Right renal pelvis (tissue), 4 donors: ENCODE measurements at regions not wholly inside any gene's neighbourhood (a gene's known extent, or its start where the extent isn't known, plus 50 kb on each side); places are given as distances from the start of the nearest gene placed in this dataset.

Experiments used
- DNase-seq, 4 donors: peaks; one replicate each; pipeline ENCODE4 v3.0.0-alpha.2; 2013; ENCODE audit warnings: low read depth in 4 of 4, low spot score in 3 of 4, missing footprints in 1 of 4

DNA sequence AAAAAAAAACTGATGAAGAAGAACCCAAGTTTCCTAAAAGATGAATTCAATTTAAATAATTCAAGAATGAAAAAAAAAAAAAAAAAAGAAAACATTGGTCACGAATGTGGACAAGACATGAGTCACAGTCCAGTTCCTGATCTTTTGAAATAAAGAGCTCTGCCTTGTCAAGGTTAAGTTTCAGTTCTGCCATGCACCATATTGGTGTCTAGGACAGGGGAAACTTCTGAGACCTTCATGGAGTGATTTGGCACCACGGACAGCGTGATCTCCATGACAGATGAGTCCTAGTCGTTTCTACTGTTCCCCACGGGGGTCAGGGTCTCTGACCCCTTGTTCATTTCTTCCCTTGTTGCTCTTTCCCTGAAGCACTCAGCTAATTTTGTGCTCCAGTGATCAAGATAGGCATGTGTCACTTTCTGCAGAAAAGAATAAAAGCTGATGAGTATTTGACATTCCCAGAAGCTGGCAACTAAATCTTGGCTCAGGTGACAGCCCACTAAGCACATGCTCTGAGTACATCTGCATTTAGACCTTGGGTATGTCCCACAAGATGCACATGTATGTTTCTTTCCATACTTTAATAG is 1159.7 kb downstream of the BCL11B start:
- no peak for DNase-seq

DNA sequence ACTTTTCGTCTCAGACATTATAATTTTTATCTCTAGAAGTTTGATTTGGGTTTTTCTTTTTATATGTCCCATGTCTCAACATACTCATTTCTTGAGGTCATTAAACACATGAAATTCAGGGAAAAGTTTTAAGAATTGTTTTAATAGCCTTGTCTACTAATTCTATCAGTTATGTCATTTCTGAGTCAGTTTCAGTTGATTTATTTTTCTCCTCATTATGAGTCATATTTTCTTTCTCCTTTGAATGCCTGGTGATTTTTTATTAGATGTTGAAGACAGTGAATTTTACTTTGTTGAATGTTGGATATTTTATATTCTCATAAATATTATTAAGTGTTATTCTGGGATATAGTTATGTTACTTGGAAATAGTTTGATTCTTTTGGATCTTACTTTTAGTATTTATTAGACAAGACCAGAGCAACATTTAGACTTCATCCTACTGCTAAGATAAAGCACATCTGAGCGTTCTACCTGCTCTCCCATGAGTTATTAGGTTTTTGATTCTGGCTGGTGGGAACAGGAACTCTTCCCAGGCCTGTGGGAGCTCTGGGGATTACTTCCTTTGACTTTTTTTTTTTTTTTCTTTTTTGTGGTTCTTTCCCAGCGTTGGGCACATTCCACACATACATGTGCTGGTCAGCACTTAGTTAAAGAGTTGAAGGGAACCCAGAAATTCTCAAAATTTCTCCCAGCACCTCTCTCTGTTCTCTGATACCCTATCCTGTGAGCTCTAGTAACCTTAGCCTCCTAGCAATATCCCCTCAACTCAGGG is 1157.7 kb downstream of the BCL11B start:
- no peak for DNase-seq

DNA sequence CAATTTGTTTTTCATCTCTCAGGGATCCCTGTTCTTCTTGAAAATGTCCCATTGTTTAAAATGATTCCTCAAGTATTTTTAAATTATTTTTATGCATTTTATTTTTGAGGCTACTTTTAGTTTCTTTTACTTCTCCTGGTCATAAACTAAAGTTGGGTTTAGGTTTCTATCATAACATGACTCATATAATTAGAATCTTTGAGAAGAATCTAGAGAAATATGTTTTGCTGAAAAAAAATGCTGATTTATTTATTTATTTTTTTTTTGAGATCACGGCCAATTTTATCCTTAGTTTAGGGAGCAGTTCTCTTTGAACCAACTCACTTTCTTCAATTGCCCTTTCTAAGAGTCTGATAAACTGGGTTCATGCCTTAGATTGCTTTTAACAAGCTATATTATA is 1157.1 kb downstream of the BCL11B start:
- no peak for DNase-seq

DNA sequence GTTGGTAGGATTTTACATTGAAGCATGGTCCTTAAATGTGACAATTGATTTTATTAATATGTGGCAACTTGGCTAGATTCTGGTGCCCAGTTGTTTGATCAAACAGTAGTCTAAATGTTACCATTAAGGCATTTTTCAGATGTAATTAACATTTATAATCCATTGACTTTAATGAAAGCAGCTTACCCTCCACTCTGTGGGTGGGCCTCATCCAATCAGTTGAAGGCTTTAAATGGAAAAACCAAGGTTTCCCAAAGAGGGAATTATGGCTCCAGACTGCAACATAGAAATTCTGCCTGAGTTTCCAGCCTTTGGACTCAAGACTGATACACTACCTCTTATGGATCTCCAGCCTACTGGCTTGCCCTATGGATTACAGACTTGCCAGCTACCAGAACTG is 1153.2 kb downstream of the BCL11B start:
- no peak for DNase-seq

DNA sequence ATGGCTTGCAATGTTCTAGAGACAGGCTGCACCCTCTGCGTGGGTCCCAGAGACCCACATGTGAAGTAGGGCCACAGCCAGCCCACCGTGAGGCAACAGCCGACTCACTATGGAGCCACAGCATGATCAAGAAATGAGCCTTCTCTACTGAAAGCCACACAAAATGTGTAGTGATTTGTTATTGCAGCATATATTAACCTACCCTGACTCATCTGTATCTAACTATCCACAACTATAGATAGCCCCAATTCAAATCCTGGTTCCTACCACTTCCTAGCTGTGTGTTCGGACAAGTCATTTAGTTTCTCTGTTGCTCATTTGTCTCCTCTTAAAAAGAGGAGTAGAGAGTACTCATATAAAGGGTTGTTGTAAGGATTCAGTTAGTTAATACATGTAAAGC is 1152.3 kb downstream of the BCL11B start:
- DNase-seq = no peak

DNA sequence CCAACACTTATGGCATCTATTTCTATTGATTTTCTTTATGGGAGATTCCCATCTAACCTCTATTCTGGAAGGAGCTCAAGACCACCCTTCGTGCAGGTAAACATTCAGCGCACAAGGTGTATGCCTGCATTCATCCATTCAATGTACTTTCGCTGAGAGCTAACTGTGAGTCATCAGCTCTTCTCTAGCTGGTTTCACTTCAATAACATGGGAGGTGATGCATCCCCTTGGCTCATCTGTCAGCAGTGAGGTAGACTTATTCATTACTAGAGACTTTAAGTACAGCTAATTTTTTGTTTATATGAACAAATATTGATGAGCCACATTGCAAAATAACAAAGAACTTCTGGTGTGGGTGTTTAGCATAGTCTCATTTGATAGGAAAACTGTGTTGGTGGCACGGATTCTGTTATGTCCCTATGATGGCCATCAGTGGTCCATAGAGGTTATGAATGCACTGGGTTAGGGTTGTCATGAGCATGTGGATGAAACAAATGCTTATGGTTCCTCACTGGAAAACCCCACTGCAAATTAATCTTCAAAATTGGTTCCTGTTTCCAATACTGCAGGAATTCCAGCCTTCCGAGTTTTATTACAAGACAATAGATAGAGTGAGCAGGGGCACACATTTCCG is 1151.0 kb downstream of the BCL11B start:
- no peak for DNase-seq

DNA sequence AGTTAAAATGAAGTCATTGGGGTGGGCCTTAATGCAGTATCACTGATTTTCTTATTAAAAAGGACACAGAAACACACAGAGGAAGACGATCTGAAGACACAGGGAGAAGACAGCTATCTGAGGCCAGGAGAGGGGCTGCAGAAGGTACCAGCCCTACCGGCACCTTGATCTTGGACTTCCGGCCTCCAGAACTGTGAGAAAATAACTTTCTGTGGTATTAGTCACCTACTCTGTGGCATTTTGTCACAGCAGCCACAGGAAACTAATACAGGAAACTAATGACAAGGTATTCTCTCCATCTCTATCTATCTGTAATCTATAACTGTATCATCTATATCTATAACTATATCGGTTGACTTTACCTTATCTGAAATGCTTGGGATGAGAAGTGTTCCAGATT is 1149.5 kb downstream of the BCL11B start:
- no peak for DNase-seq

DNA sequence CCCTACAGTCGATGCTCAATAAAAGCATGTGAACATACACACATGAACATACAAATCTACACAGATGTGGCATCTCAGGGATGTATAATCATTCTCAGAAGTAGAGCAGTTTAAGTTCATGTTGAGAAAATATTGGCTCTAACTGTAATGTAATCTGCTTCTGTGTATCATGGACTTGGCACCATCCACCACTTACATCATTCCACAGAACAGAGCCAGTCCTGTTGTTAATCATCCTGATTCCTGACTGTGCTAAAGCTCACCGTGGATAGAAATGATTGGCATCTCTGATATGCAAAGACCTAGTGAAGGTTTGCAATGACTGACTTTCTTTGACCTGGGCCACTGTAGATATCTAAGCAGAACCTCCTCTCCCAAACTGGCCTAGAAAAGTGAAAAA is 1141.3 kb downstream of the BCL11B start:
- no peak for DNase-seq

DNA sequence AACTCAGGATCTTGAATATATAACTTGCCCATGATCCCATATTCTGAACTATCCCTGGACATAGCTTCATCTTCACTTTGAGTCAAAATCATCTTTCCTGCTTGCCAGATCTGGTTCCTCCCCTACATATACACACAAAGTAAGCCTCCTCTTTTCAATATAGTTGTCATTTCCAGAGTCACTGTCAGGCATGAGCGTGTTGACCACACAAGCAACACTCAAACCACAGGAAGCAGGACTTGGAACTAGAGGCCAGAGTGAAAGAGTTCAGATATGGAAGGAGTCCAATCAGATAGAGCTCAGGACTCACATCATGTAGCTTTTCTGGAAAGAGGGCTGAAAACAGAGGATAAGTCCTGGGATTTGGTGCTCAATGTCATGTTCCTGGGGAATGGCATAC is 1140.6 kb downstream of the BCL11B start:
- DNase-seq = no peak

DNA sequence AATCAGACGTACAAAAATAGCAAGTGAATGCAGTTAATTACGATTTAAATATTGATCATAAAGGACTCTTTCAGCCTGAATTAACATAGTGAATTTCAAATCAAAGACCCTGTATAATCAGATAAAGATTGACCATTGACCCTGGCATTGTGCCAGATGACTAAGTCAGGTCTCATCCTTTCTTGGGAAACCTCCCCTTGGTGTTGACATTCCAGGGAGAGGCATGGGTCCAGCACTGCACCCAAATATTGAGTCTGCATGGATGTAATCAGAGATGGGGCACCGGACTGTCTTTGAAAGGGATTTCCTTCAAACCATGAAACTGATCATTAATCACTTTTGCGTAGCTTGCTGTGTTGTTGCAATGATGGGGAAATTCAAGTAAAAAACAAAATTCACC is 1138.2 kb downstream of the BCL11B start:
- DNase-seq = no peak

DNA sequence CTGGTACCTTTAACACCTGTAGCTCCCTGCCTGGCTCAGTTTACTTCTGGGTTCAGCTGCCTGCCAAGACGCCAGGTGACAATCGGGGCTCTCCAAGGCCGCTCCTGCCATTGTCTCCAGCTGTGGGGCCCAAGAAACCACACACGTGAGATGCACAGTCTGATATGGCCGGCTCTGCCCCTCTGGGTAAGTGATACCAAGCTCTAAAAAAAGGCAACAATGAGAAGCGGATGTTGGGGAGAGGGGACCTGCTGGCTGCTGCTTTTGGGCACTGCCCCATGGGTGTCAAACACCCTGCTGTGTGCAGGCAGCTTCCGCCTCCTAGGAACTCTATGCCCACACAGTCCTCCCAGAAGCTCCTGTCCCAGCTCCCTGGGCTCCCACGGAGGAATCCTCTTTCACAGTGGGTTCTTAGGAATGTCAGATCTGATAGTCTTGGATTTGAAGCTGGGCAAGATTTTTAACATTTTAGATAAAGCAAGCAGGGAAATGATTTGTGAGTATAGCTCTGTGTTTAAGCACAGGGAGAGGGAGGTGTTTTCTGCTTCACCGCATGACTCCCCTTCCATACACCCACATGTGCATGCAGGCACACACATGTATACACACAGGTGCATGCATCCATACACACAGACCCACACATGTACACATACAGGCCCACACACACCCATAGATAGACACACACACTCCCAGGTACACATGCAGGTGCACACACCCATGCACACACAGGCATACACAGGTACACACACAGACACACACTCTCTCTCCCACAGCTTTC is 1135.8 kb downstream of the BCL11B start:
- DNase-seq = no peak

DNA sequence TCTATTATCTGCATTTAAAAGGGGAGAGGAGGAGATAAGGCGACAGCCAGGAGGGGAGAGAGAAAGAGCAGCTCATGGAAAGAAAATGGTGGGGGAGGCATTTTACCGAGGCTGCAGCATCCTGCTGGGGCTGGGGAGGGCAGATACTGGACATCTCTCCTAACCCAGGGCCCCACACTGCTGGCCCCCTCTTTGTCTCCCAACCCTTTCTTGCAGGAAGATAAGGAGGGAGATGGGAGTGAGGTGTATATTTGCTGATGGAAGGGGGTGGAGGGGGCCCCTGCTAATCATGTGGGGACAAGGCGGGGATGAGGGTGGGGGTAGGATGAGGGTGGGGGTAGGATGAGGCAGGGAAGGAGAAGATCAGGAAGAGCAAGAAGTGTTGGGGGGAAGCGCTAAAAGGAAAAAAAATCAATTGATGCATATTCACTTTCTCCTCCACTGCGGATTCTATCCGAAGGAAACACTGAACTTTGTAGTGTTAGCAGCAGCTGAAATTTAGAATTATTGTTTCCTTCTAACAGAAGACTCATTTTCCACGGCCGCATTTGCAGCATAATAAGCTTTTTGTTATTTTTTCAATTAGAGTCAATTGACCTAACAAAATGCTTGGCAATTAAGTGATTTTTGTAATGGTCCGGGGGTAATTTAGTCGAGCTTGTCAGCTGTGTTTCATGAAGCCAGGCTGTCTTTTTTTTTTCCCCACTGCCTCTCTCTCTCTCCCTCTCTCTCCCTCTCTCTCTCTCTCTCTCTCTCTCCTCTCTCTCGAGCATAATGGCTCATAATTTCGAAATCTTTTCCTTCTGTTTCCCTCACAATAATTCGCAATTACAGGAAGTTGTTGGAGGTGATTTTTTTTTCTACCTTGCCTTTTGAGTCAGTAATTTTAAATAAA is 1134.6 kb downstream of the BCL11B start:
- DNase-seq = no peak

DNA sequence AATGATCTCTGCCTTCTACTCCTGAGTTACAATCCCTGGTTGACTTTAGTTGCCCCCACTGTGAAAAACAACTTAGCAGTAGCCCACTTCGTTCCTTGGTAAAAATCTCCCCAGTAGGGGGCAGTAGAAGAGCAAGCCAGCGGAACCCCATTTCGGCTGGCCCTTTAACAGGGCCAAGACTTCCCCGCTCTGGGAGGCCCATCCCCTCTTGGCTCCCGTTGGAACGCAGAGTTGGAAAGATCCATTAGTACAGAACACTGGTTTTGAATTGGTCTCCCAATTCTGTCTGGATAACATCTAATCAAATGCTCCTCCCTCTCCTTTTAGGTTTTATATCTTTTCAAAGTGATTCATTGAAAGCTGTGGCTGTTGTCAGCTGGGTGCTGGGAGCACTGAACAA is 1133.3 kb downstream of the BCL11B start:
- peak in 1 of 4 donors; percentile 20 for DNase-seq

DNA sequence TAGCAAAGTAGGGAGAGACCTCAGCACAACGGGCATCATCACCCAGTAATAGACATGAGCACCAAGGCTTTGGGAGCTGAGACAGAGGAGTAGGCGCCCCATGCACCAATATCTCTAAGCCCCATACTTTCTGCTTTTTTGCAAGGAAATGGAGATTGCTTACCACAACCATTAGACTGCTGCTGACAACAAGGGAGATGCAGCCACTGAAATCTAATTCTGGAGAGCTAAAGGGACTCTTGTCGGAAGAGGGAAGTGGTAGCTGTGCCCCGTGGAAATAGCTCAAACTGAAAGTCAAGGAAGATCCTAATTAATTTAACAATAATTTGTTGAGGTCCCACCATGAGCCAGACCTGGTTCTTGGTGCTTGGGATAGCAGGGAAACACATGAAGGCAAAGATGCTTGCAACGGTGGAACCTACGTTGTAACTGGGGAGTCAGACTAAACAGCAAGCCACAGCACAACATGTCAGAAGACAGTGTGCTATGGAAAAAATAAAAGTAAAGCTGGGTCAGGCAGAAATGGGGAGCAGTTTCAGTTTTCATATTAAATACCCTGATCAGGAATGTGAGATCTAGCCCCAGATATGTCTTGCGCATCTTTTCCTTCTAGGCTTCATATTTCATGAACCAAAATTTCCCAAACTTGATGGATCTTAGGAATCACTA is 1131.0 kb downstream of the BCL11B start:
- DNase-seq = no peak

DNA sequence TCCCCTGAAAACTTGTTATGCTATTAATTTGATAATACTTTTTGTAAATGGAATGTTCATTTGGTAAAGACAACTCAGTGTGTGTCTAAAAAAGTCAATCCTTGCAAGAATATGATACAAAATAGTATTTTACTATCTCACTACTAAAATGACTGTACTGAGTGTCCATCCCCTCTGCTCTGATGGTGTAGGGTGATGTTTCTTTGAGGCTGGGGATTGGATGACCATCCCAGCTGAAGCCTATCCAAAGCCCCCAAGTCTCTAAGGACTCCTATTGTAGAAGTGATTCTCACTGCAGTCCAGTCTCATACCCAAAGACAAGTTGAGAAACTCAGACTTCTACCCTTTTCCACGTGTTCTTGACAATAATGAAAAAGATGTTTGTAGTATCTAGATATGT is 1128.4 kb downstream of the BCL11B start:
- DNase-seq = no peak

DNA sequence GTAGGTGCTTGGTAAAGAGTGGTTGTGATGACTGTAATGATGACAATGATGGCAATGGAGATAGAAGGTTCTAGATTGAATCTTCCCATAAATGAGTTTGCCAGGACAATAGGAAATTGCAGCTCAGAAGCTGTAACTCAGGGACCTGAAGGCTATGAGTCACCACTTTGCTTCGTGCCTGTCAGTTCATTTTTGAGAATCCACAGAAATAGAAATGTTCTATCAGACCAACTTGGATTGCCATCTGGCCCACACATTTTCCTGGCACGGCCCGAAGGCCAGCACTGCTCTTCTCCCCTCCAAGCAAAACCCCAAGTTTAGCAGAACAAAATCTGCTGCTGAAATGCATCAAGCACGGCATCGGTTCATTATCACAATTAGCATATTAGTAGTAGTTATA is 1127.0 kb downstream of the BCL11B start:
- DNase-seq = no peak

DNA sequence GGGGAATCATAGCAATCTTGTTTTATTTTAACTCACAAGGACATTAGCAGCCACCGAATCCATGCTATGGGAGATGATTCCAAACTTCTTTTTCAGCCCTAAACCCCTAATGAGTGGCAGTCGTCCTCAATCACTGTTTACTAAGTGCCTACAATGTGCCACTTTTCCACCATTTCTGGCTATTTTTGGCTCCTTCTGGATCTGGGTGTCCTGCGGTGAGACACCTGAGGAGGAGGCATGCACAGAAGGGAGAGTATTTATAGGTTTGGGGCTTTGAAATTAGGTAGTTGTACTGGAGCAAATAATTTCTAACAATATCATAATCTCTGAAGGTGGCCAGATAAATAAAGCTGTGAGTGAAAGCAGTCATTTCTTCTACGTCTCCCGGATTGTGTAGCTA is 1125.6 kb downstream of the BCL11B start:
- no peak for DNase-seq

DNA sequence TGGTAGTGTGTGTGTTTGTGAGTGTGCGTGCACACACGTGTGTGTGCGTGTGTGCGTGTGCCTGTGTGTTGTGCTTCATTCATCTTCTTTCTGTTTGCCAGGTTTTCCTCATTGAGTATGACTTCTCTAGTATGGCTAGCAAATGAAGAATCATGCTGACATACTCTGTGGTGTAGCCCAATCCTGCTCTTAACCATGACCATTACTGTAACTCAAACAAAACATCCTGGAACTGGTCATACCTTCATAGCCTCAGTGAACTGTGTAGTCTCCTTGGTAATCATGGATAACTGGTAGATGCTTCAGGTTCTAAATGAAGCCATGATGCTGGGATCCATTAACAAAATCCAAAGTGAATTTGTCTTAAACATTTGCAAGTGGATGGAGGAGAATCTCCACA is 1117.7 kb downstream of the BCL11B start:
- DNase-seq = no peak

DNA sequence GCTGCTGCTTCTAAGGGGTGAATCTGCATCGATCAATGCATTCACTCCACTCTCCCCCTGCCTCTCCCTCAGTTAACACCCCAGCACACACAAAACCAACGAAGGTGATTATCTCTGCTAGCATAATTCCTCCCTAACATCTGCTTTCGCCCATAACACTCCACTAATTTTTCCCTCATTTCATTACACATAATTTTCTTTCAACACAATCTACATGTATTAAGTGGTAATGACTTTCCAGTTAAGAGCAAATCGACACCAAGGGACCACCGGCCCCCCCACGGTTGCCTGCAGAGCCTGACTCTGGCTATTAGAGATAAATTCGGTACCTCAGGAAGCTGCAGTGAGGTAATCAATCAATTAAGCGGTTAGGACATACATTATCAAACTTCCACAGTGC is 1115.6 kb downstream of the BCL11B start:
- DNase-seq = no peak

DNA sequence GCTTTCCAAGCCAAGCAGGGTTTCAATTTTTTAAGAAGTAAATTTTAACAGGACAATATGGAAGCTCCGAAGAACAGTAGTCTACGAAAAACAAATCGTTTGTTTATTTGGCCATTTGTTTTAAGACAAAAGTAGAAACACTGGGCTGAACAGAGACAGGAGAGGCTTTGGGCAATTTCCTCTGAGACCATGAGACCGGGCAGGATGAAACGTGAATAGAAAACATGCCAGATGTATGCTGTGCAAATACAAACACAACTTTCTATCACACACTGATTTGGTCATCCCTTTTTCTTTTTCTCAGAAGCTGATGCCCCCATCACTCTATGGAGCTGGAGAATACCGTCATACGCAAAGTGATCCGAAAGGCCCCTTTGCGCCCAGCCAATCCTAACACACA is 1111.1 kb downstream of the BCL11B start:
- no peak for DNase-seq
